C4-2B (cell line): ENCODE measurements at regions not wholly inside any gene's neighbourhood (a gene's known extent, or its start where the extent isn't known, plus 50 kb on each side); places are given as distances from the start of the nearest gene placed in this dataset.

ENCODE experiments used
- ZFX ChIP-seq: fragments of 450-650 bp; IDR thresholded peaks from 2 replicates; pipeline ENCODE4 v1.6.1; 2017
- TF ChIP-seq, protein P1 (sequence below): fragments of 450-650 bp; conservative IDR thresholded peaks from 2 replicates; pipeline ENCODE4 v1.5.1; 2017; ENCODE audit warnings: mild to moderate bottlenecking

DNA sequence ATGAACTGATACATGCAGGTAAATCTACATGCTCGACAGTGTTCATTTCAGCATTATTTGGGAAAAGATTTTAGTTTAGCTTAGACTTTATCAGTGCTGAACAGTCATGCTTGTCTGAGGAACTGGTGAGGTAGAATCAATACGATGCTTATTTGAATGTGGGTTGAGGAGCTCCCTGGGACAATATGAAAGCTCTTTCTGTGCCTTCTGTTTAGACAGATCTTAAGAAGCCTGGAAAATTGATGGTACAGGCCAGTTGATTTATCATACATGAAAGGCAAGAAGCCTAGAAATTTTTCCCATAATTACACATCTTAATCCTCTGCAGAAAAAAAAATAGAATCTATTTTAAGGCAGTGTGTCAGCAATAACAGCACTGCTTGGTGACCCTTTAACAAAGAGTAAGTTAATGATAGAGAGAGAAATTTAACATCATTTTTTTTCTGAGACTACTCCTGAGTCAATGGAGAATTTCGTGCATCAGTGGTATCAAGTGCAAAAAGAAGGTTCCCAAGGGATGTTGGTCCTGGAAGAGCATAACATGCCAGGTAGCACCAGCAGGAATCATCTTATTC is 252.2 kb upstream of the CDH20 start:
- TF ChIP-seq, protein P1, sequence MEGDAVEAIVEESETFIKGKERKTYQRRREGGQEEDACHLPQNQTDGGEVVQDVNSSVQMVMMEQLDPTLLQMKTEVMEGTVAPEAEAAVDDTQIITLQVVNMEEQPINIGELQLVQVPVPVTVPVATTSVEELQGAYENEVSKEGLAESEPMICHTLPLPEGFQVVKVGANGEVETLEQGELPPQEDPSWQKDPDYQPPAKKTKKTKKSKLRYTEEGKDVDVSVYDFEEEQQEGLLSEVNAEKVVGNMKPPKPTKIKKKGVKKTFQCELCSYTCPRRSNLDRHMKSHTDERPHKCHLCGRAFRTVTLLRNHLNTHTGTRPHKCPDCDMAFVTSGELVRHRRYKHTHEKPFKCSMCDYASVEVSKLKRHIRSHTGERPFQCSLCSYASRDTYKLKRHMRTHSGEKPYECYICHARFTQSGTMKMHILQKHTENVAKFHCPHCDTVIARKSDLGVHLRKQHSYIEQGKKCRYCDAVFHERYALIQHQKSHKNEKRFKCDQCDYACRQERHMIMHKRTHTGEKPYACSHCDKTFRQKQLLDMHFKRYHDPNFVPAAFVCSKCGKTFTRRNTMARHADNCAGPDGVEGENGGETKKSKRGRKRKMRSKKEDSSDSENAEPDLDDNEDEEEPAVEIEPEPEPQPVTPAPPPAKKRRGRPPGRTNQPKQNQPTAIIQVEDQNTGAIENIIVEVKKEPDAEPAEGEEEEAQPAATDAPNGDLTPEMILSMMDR, result no peak
- TF ChIP-seq ZFX, result no peak
